Hepatocyte (in vitro differentiated cells): ENCODE measurements at regions not wholly inside any gene's neighbourhood (a gene's known extent, or its start where the extent isn't known, plus 50 kb on each side); places are given as distances from the start of the nearest gene placed in this dataset.

Experiments
- EZH2 ChIP-seq: fragments of 200-600 bp; sonication (generic); IDR thresholded peaks from 2 replicates; pipeline ENCODE4 v1.6.1; 2016; ENCODE audit warnings: antibody characterized with exemption, mild to moderate bottlenecking, borderline replicate concordance
- TF ChIP-seq, protein P1 (sequence below): fragments of 200-600 bp; sonication (generic); IDR thresholded peaks from 2 replicates; pipeline ENCODE4 v1.5.1; 2016; ENCODE audit warnings: antibody characterized with exemption, mild to moderate bottlenecking; ENCODE audit not compliant: poor library complexity

DNA sequence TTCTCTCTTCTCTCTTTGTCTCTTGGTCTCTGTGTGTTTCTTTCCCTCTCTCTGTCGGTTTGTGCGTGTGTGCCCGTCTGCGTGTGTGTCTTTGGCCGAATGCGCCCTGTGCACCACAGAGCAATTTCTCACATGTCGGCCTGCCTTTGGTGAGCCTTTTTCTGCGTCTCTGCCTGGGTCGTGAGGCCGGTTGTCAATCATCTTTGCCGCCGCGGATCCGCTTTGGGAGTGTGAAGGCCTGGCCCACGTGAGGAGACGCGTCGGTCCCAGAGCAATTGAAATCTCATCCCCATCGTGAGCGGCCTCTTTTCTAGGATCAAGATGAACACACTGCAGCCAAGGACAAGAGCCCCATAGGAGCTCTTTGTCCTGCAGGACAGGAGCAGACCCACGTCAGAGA lies 580.7 kb upstream of the ZNF337 start:
- TF ChIP-seq, protein P1, sequence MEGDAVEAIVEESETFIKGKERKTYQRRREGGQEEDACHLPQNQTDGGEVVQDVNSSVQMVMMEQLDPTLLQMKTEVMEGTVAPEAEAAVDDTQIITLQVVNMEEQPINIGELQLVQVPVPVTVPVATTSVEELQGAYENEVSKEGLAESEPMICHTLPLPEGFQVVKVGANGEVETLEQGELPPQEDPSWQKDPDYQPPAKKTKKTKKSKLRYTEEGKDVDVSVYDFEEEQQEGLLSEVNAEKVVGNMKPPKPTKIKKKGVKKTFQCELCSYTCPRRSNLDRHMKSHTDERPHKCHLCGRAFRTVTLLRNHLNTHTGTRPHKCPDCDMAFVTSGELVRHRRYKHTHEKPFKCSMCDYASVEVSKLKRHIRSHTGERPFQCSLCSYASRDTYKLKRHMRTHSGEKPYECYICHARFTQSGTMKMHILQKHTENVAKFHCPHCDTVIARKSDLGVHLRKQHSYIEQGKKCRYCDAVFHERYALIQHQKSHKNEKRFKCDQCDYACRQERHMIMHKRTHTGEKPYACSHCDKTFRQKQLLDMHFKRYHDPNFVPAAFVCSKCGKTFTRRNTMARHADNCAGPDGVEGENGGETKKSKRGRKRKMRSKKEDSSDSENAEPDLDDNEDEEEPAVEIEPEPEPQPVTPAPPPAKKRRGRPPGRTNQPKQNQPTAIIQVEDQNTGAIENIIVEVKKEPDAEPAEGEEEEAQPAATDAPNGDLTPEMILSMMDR, result no peak
- TF ChIP-seq EZH2, result no peak
